ENCODE measurements at regions not wholly inside any gene's neighbourhood (a gene's known extent, or its start where the extent isn't known, plus 50 kb on each side); places are given as distances from the start of the nearest gene placed in this dataset.

- TF ChIP-seq POLR2A (IDR thresholded peaks at IDR 0.05) (no peak), CTCF (IDR thresholded peaks at IDR 0.05) (no peak)
Observed at GRCh38 chrX:38877366-38877765, 76.1 kb downstream of the MID1IP1 start.
